ENCODE measurements at regions not wholly inside any gene's neighbourhood (a gene's known extent, or its start where the extent isn't known, plus 50 kb on each side); places are given as distances from the start of the nearest gene placed in this dataset.

- TF ChIP-seq TCF7 (IDR thresholded peaks at IDR 0.05; ENCODE audit: borderline replicate concordance): no peak
- TF ChIP-seq, protein P1, sequence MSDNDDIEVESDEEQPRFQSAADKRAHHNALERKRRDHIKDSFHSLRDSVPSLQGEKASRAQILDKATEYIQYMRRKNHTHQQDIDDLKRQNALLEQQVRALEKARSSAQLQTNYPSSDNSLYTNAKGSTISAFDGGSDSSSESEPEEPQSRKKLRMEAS (IDR thresholded peaks at IDR 0.05; ENCODE audit: low read depth, low read length): no peak
- no peak for TF ChIP-seq POLR2A (IDR thresholded peaks at IDR 0.05; ENCODE audit: low read depth, low read length)
- no peak for TF ChIP-seq SIN3A (IDR thresholded peaks at IDR 0.05; ENCODE audit: low read depth, low read length)
- TF ChIP-seq, protein P2, sequence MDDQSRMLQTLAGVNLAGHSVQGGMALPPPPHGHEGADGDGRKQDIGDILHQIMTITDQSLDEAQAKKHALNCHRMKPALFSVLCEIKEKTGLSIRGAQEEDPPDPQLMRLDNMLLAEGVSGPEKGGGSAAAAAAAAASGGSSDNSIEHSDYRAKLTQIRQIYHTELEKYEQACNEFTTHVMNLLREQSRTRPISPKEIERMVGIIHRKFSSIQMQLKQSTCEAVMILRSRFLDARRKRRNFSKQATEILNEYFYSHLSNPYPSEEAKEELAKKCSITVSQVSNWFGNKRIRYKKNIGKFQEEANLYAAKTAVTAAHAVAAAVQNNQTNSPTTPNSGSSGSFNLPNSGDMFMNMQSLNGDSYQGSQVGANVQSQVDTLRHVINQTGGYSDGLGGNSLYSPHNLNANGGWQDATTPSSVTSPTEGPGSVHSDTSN (IDR thresholded peaks at IDR 0.05; ENCODE audit: insufficient replicate concordance, low read depth, low read length): no peak
- TF ChIP-seq CTCF (IDR thresholded peaks at IDR 0.05 in 2 of 3, conservative IDR thresholded peaks at IDR 0.05 in 1 of 3; ENCODE audit: control insufficient read depth in 2 of 3, extremely low read depth in 1 of 3, insufficient read depth in 1 of 3, low read depth in 3 of 3, low read length in 3 of 3): no peak
- TF ChIP-seq HDGF (IDR thresholded peaks at IDR 0.05): no peak
- no peak for TF ChIP-seq ZNF274 (IDR thresholded peaks at IDR 0.05; ENCODE audit: insufficient read depth, insufficient read length)
- TF ChIP-seq ATF3 (IDR thresholded peaks at IDR 0.05; ENCODE audit: borderline replicate concordance, extremely low read depth, low read depth, low read length): no peak
Measured at GRCh38 chr20:57760698-57761412, 51.0 kb upstream of the PMEPA1 start.

All from GM12878 (cell line).